NCI-H1105 (cell line): ENCODE measurements at regions not wholly inside any gene's neighbourhood (a gene's known extent, or its start where the extent isn't known, plus 50 kb on each side); places are given as distances from the start of the nearest gene placed in this dataset.

ENCODE experiments used
- DNase-seq: peaks from one replicate; lab custom pipeline; 2025; lab: John Stamatoyannopoulos, UW

GRCh38 chr10:109480836-109481235 lies 442.5 kb downstream of the XPNPEP1 start:
- DNase-seq = no peak

GRCh38 chr10:109475711-109476421 lies 447.4 kb downstream of the XPNPEP1 start:
- no peak for DNase-seq

GRCh38 chr10:109474812-109475211 lies 448.5 kb downstream of the XPNPEP1 start:
- no peak for DNase-seq

- DNase-seq = no peak
Measured at GRCh38 chr10:109474261-109474660, 449.1 kb downstream of the XPNPEP1 start.

GRCh38 chr10:109467551-109467950 lies 455.8 kb downstream of the XPNPEP1 start:
- DNase-seq = no peak

- no peak for DNase-seq
Measured at GRCh38 chr10:109464949-109465348, 458.4 kb downstream of the XPNPEP1 start.

- no peak for DNase-seq
Measured at GRCh38 chr10:109457302-109457638, 466.0 kb downstream of the XPNPEP1 start.

- DNase-seq = no peak
Measured at GRCh38 chr10:109456566-109457301, 466.6 kb downstream of the XPNPEP1 start.

GRCh38 chr10:109454691-109455090 lies 468.6 kb downstream of the XPNPEP1 start:
- no peak for DNase-seq

GRCh38 chr10:109451879-109452278 lies 471.4 kb downstream of the XPNPEP1 start:
- no peak for DNase-seq

GRCh38 chr10:109450702-109451101 lies 472.6 kb downstream of the XPNPEP1 start:
- DNase-seq = peak; percentile 75

- DNase-seq = no peak
Measured at GRCh38 chr10:109433434-109433833, 489.9 kb downstream of the XPNPEP1 start.

GRCh38 chr10:109432281-109432680 lies 491.0 kb downstream of the XPNPEP1 start:
- DNase-seq = no peak

GRCh38 chr10:109430799-109431198 lies 492.5 kb downstream of the XPNPEP1 start:
- DNase-seq = no peak

GRCh38 chr10:109430043-109430760 lies 493.1 kb downstream of the XPNPEP1 start:
- no peak for DNase-seq

GRCh38 chr10:109428775-109429491 lies 494.4 kb downstream of the XPNPEP1 start:
- no peak for DNase-seq

- no peak for DNase-seq
Measured at GRCh38 chr10:109427411-109427810, 495.9 kb downstream of the XPNPEP1 start.

- DNase-seq = no peak
Measured at GRCh38 chr10:109426987-109427386, 496.3 kb downstream of the XPNPEP1 start.

- DNase-seq = no peak
Measured at GRCh38 chr10:109418795-109419194, 504.5 kb downstream of the XPNPEP1 start.

GRCh38 chr10:109417803-109418202 lies 505.5 kb downstream of the XPNPEP1 start:
- no peak for DNase-seq

GRCh38 chr10:109412353-109412752 lies 511.0 kb downstream of the XPNPEP1 start:
- no peak for DNase-seq

- DNase-seq = no peak
Measured at GRCh38 chr10:109411917-109412316, 511.4 kb downstream of the XPNPEP1 start.
